ENCODE measurements at regions not wholly inside any gene's neighbourhood (a gene's known extent, or its start where the extent isn't known, plus 50 kb on each side); places are given as distances from the start of the nearest gene placed in this dataset.

GRCh38 chr2:15691586-15692310, 100.1 kb downstream of the DDX1 start:
- Mint-ChIP-seq H3K36me3 (ENCODE audit: insufficient read depth, unreplicated experiment) (no peaks in the 10 kb centered on the region), H3K4me3 (ENCODE audit: unreplicated experiment) (no peak overlapping the region), H3K9me3 (ENCODE audit: unreplicated experiment) (no peaks in the 10 kb centered on the region), H3K27me3 (ENCODE audit: insufficient read depth, unreplicated experiment) (no peaks in the 10 kb centered on the region), H3K27ac (ENCODE audit: unreplicated experiment) (no peak overlapping the region), H3K4me1 (ENCODE audit: low read depth, unreplicated experiment) (no peaks in the 10 kb centered on the region)
- no peak for DNase-seq
- TF ChIP-seq CTCF (IDR thresholded peaks at IDR 0.05; ENCODE audit: insufficient read depth in 1 of 2, low read depth in 1 of 2, low read length in 1 of 2, severe bottlenecking in 1 of 2, unreplicated experiment in 1 of 2), result no peak
- intact Hi-C loops (cut with micrococcal nuclease; ENCODE audit: unreplicated experiment), result no loop called here
- ChIA-PET CTCF (no interaction called here), POLR2A (no interaction called here)
- Histone ChIP-seq H3K9me3 (no peaks in the 10 kb centered on the region), H3K36me3 (ENCODE audit: control insufficient read depth, insufficient read depth, low read length) (no peaks in the 10 kb centered on the region), H3K4me1 (no peaks in the 10 kb centered on the region), H3K27me3 (replicated peaks; ENCODE audit: control insufficient read depth, insufficient read depth, low read length) (no peaks in the 10 kb centered on the region), H3K4me3 (ENCODE audit: low read depth, low read length) (no peak overlapping the region)
- no TSS peak for BruUV-seq (replicated peaks)

GRCh38 chr2:15692551-15693377, 101.1 kb downstream of the DDX1 start:
- H3K36me3 ChIP-seq (ENCODE audit: control insufficient read depth, insufficient read depth, low read length), result no peaks in the 10 kb centered on the region
- Mint-ChIP-seq H3K27me3 (ENCODE audit: insufficient read depth, unreplicated experiment) (no peaks in the 10 kb centered on the region), H3K9me3 (ENCODE audit: unreplicated experiment) (no peaks in the 10 kb centered on the region), H3K27ac (ENCODE audit: unreplicated experiment) (no peak overlapping the region), H3K4me3 (ENCODE audit: unreplicated experiment) (no peak overlapping the region), H3K36me3 (ENCODE audit: insufficient read depth, unreplicated experiment) (no peaks in the 10 kb centered on the region), H3K4me1 (ENCODE audit: low read depth, unreplicated experiment) (no peaks in the 10 kb centered on the region)
- ChIA-PET POLR2A (no interaction called here), CTCF (no interaction called here)
- H3K4me3 ChIP-seq (ENCODE audit: low read depth, low read length), result no peak overlapping the region
- no peak for TF ChIP-seq CTCF (IDR thresholded peaks at IDR 0.05; ENCODE audit: insufficient read depth in 1 of 2, low read depth in 1 of 2, low read length in 1 of 2, severe bottlenecking in 1 of 2, unreplicated experiment in 1 of 2)
- intact Hi-C loops (cut with micrococcal nuclease; ENCODE audit: unreplicated experiment), result no loop called here
- H3K4me1 ChIP-seq, result no peaks in the 10 kb centered on the region
- BruUV-seq (replicated peaks), result no TSS peak
- H3K9me3 ChIP-seq, result no peaks in the 10 kb centered on the region
- no peaks in the 10 kb centered on the region for H3K27me3 ChIP-seq (replicated peaks; ENCODE audit: control insufficient read depth, insufficient read depth, low read length)
- no peak for DNase-seq

- Mint-ChIP-seq H3K4me3 (ENCODE audit: unreplicated experiment) (no peak overlapping the region), H3K4me1 (ENCODE audit: low read depth, unreplicated experiment) (no peaks in the 10 kb centered on the region), H3K9me3 (ENCODE audit: unreplicated experiment) (no peaks in the 10 kb centered on the region), H3K27me3 (ENCODE audit: insufficient read depth, unreplicated experiment) (no peaks in the 10 kb centered on the region), H3K36me3 (ENCODE audit: insufficient read depth, unreplicated experiment) (no peaks in the 10 kb centered on the region), H3K27ac (ENCODE audit: unreplicated experiment) (no peak overlapping the region)
- intact Hi-C loops (cut with micrococcal nuclease; ENCODE audit: unreplicated experiment), result no loop called here
- Histone ChIP-seq H3K9me3 (no peaks in the 10 kb centered on the region), H3K36me3 (ENCODE audit: control insufficient read depth, insufficient read depth, low read length) (no peaks in the 10 kb centered on the region), H3K4me1 (no peaks in the 10 kb centered on the region), H3K4me3 (ENCODE audit: low read depth, low read length) (no peak overlapping the region), H3K27me3 (replicated peaks; ENCODE audit: control insufficient read depth, insufficient read depth, low read length) (no peaks in the 10 kb centered on the region)
- BruUV-seq (replicated peaks), result no TSS peak
- ChIA-PET CTCF (no interaction called here), POLR2A (no interaction called here)
- no peak for TF ChIP-seq CTCF (IDR thresholded peaks at IDR 0.05; ENCODE audit: insufficient read depth in 1 of 2, low read depth in 1 of 2, low read length in 1 of 2, severe bottlenecking in 1 of 2, unreplicated experiment in 1 of 2)
- no peak for DNase-seq
Measured at GRCh38 chr2:15693382-15693781, 101.7 kb downstream of the DDX1 start.
